GM21423 (cell line): ENCODE measurements at regions not wholly inside any gene's neighbourhood (a gene's known extent, or its start where the extent isn't known, plus 50 kb on each side); places are given as distances from the start of the nearest gene placed in this dataset.
"Not testable (repeated sequence)": the region's sequence is repeated elsewhere in the genome, so short reads cannot be mapped to it uniquely, and the experiment has no call there.

Source experiments
- ATAC-seq: cut with Tn5 transposase; IDR thresholded peaks from one replicate; pipeline ENCODE4 v1.9.1; 2021; ENCODE audit warnings: mild to moderate bottlenecking, moderate library complexity; ENCODE audit not compliant: unreplicated experiment

DNA sequence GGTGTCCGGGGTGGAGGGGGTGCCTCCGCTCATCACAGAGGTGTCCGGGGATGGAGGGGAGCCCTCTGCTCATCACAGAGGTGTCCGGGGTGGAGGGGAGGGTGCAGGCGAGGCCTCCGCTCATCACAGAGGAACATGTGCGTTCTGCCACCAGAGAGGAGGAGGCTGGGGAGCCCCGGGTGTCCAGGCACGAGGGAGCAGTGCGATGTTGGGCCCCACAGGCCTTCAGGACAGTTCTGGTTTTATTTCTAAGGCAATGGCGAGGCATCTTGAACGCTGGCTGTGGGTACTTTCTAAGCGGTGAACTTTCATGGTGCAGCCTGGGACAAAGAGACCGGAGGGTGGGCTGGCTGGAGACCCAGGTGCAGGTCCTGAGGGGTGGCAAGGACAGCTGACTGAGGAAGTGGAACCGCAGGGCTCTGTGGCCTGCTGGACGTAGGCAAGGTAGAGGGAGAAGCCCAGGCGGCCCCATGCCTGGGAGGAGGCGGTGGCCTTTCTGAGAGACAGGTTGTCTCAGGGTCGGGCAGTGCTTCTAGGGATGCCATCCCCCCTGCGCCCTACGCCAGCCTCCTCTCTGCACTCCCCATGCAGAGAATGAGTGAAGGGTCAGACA, 196.6 kb upstream of the SALL3 start:
- ATAC-seq = no peak

GRCh38 chr18:78783564-78783960, 196.1 kb upstream of the SALL3 start:
- ATAC-seq = no peak

GRCh38 chr18:78784861-78785260, 194.8 kb upstream of the SALL3 start:
- ATAC-seq = no peak

- no peak for ATAC-seq
These were observed 193.9 kb upstream of the SALL3 start for GRCh38 chr18:78785706-78786105.

- ATAC-seq = no peak
These were observed 192.8 kb upstream of the SALL3 start for GRCh38 chr18:78786776-78787175.

DNA sequence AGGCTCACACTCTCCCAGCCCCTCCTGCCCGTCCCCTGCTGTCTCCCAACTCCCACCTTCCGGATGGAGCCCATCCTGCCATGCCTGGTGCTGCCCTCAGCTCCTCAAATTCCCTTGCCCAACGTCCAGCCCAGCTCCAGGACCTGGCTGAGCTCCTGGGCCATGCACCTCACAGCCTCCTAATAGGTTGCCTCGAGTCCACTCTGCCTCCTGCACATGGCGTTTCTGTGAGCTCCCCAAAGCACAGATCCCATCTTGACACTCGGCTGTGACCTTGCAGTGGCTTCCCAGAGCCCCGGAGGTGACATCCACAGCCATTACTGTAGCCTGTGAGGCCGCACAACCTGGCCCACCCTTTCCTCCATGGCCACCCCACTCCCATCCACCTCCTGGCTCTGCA, 191.9 kb upstream of the SALL3 start:
- no peak for ATAC-seq

DNA sequence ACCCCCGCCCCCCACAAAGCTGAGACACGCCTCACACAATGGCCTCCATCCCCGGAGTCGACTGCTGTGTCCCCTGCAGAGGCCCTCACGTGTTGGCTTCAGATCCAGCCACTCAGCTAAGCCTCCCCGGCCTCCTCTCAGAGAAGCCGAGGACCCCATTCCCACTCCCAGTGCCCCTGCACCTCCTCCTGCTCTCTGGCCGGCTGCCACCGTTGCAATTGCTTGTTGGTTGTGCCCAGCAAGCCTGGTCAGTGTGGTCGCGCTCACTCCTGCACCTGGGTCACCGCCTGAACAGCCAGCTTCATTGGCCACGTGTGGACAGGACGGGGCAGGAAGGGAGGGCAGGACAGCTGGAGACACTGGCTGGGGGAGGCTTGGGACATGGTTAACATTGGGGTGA, 191.5 kb upstream of the SALL3 start:
- no peak for ATAC-seq

DNA sequence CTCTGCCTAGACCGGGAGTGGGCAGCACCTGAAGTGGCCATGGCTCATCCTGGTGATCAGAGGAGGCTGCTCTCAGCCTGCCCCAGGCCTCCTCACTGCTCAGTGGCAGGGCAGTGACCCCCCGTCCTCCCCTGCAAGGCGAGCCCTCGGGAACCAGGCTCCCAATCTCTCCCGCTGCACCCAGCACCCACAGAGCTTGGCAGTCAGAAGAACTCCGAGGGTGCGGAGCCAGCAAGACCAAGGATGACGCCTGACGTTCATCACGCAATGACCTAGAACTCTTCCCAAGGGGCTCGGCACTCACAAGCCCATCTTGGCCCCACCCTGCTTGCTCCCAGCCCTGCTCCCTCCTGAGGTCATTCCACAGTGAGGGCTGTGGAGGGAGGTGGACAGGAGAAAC, 189.8 kb upstream of the SALL3 start:
- ATAC-seq = no peak

DNA sequence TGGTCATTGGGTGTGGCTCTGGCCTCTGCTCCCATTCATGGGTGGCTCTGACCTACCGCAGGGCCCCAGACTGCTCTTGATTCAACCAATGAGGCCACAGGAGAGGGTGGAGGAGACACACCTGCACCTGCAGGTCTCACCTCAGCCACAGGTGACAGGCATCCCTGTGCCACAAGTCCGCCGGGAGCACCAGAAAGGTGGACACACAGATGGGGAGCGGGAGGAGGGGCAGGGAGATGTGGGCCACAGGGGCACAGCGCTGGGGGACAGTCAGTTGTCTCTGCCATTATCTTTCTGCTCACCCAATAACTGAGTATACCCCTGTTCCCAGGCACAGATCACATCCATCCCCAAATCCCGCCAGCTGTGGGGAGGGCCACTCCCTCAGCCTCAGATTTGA, 189.1 kb upstream of the SALL3 start:
- no peak for ATAC-seq

- no peak for ATAC-seq
These were observed 188.7 kb upstream of the SALL3 start for GRCh38 chr18:78790960-78791359.

- ATAC-seq = no peak
These were observed 187.5 kb upstream of the SALL3 start for GRCh38 chr18:78792094-78792493.

DNA sequence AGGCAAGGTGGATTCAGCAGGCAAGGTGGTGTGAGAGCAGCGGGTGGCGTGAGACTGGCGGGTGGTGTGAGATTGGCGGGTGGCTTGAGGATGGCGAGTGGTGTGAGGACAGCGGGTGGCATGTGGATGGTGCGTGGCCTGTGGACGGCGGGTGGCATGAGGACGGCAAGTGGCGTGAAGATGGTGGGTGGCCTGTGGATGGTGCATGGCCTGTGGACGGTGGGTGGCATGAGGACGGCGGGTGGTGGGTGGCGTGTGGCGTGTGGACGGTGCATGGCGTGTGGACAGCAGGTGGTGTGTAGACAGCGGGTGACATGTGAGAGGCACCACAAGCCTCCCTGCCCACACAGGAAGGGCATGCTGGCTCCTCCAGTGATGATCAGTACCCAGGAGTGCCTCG, 186.9 kb upstream of the SALL3 start:
- ATAC-seq = no peak

DNA sequence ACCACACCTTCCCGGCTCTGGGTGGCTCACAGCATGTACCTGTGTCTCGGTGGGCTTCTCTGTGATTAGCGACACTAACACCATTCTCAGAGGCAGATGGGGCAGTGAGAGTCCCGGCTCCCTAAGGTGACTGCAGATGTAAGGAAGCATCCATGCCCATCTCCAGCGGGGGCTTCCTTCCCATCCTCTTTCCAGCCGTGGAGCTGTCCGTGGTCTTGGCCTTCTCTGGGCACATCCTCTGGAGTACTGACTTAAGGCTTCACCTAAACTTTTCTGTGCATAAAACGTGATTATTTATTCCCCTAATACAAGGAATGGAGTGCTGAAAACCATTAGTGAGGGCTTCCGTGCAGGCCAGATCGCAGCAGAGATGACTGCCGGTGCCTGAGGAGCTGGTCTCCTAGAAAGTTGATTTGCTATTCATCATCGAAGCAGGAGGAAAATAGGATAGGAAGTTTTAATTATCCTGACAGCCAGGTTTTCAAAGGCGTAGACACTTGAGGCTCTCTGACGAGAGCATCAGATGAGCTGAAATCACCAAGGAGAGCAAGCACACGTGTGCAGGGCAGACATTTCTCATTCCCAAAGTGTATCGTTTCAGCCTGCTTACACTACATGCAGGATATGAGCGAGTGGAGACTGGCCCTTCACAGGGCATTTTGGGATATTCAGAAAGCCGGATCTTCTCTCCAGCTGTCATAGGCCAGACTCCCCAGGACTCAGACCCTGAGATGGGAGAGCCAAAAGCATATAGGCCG, 186.1 kb upstream of the SALL3 start:
- no peak for ATAC-seq

- no peak for ATAC-seq
These were observed 185.6 kb upstream of the SALL3 start for GRCh38 chr18:78794071-78794430.

- ATAC-seq = no peak
These were observed 182.7 kb upstream of the SALL3 start for GRCh38 chr18:78796693-78797455.

DNA sequence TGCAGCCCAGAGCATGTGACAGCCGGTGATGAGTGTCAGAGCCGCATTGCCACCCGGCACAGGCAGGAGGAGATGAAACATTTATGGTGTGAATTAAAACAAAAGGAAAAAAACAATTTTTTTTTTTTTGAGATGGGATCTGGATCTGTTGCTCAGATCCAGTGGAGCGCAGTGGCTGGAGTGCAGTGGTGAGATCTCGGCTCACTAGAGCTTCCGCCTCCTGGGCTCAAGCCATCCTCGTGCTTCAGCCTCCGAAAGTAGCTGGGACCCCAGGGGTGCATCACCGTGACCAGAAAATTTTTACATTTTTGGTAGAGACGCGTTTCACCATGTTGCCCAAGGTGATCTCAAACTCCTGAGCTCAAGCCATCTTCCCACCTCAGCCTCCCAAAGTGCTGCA, 182.1 kb upstream of the SALL3 start:
- no peak for ATAC-seq

- no peak for ATAC-seq
These were observed 181.0 kb upstream of the SALL3 start for GRCh38 chr18:78798402-78799175.

GRCh38 chr18:78799382-78800089, 180.1 kb upstream of the SALL3 start:
- no peak for ATAC-seq

- not testable (repeated sequence) for ATAC-seq
These were observed 179.3 kb upstream of the SALL3 start for GRCh38 chr18:78800102-78800851.

GRCh38 chr18:78801011-78801410, 178.6 kb upstream of the SALL3 start:
- no peak for ATAC-seq
